ENCODE measurements at regions not wholly inside any gene's neighbourhood (a gene's known extent, or its start where the extent isn't known, plus 50 kb on each side); places are given as distances from the start of the nearest gene placed in this dataset.
A peak's percentile ranks its signal among the peaks of the same experiment; 100 is the strongest.

- peak; percentile 54 for DNase-seq (ENCODE audit: low read depth)
- TF ChIP-seq CTCF (conservative IDR thresholded peaks at IDR 0.05; ENCODE audit: low read depth, low read length), result no peak
- H3K4me3 ChIP-seq (ENCODE audit: low read depth, low read length), result no peak overlapping the region
Observed at GRCh38 chr6:54775576-54775975, 71.0 kb upstream of the FAM83B start.

- no peak for TF ChIP-seq CTCF (conservative IDR thresholded peaks at IDR 0.05; ENCODE audit: low read depth, low read length)
- DNase-seq (ENCODE audit: low read depth), result no peak
- H3K4me3 ChIP-seq (ENCODE audit: low read depth, low read length), result no peak overlapping the region
Observed at GRCh38 chr6:54776891-54777290, 69.7 kb upstream of the FAM83B start.

- no peak overlapping the region for H3K4me3 ChIP-seq (ENCODE audit: low read depth, low read length)
- DNase-seq (ENCODE audit: low read depth), result no peak
- TF ChIP-seq CTCF (conservative IDR thresholded peaks at IDR 0.05; ENCODE audit: low read depth, low read length), result no peak
Observed at GRCh38 chr6:54778731-54779130, 67.8 kb upstream of the FAM83B start.

GRCh38 chr6:54784011-54784410 lies 62.6 kb upstream of the FAM83B start:
- no peak for DNase-seq (ENCODE audit: low read depth)
- no peak for TF ChIP-seq CTCF (conservative IDR thresholded peaks at IDR 0.05; ENCODE audit: low read depth, low read length)
- no peak overlapping the region for H3K4me3 ChIP-seq (ENCODE audit: low read depth, low read length)

GRCh38 chr6:54786154-54786553 lies 60.4 kb upstream of the FAM83B start:
- H3K4me3 ChIP-seq (ENCODE audit: low read depth, low read length), result no peak overlapping the region
- DNase-seq (ENCODE audit: low read depth), result no peak
- no peak for TF ChIP-seq CTCF (conservative IDR thresholded peaks at IDR 0.05; ENCODE audit: low read depth, low read length)

GRCh38 chr6:54787825-54788224 lies 58.7 kb upstream of the FAM83B start:
- no peak for TF ChIP-seq CTCF (conservative IDR thresholded peaks at IDR 0.05; ENCODE audit: low read depth, low read length)
- H3K4me3 ChIP-seq (ENCODE audit: low read depth, low read length), result no peak overlapping the region
- no peak for DNase-seq (ENCODE audit: low read depth)

Measured in choroid plexus epithelial cell (primary cell).